Ishikawa (cell line): ENCODE measurements at regions not wholly inside any gene's neighbourhood (a gene's known extent, or its start where the extent isn't known, plus 50 kb on each side); places are given as distances from the start of the nearest gene placed in this dataset.

ENCODE experiments used
- CEBPB ChIP-seq: IDR thresholded peaks from 2 replicates; pipeline ENCODE4 v1.6.1; 2012
- CREB1 ChIP-seq: IDR thresholded peaks from 2 replicates; pipeline ENCODE4 v1.6.1; 2012; ENCODE audit warnings: low read depth
- EGR1 ChIP-seq: IDR thresholded peaks from 2 replicates; pipeline ENCODE4 v1.6.1; 2012
- EP300 ChIP-seq: IDR thresholded peaks from 2 replicates; pipeline ENCODE4 v1.6.1; 2012; ENCODE audit warnings: borderline replicate concordance
- FOXM1 ChIP-seq: IDR thresholded peaks from 2 replicates; pipeline ENCODE4 v1.6.1; 2012; ENCODE audit warnings: low read depth, borderline replicate concordance
- NFIC ChIP-seq: IDR thresholded peaks from 2 replicates; pipeline ENCODE4 v1.6.1; 2012
- RAD21 ChIP-seq: IDR thresholded peaks from 2 replicates; pipeline ENCODE4 v1.6.1; 2012; ENCODE audit warnings: low read depth
- REST ChIP-seq: IDR thresholded peaks from 2 replicates; pipeline ENCODE4 v1.6.1; 2012; ENCODE audit warnings: low read depth, mild to moderate bottlenecking
- TAF1 ChIP-seq: IDR thresholded peaks from 2 replicates; pipeline ENCODE4 v1.6.1; 2012; ENCODE audit warnings: low read depth, mild to moderate bottlenecking
- TCF12 ChIP-seq: IDR thresholded peaks from 2 replicates; pipeline ENCODE4 v1.6.1; 2012; ENCODE audit warnings: low read depth
- TEAD4 ChIP-seq: IDR thresholded peaks from 2 replicates; pipeline ENCODE4 v1.6.1; 2012
- USF1 ChIP-seq: IDR thresholded peaks from 2 replicates; pipeline ENCODE4 v1.6.1; 2012
- YY1 ChIP-seq: IDR thresholded peaks from 2 replicates; pipeline ENCODE4 v1.6.1; 2012; ENCODE audit warnings: low read depth
- ZBTB7A ChIP-seq: IDR thresholded peaks from 2 replicates; pipeline ENCODE4 v1.6.1; 2012; ENCODE audit warnings: low read depth
- TF ChIP-seq, protein P1 (sequence below): IDR thresholded peaks from 2 replicates; pipeline ENCODE4 v1.6.1; 2012

DNA sequence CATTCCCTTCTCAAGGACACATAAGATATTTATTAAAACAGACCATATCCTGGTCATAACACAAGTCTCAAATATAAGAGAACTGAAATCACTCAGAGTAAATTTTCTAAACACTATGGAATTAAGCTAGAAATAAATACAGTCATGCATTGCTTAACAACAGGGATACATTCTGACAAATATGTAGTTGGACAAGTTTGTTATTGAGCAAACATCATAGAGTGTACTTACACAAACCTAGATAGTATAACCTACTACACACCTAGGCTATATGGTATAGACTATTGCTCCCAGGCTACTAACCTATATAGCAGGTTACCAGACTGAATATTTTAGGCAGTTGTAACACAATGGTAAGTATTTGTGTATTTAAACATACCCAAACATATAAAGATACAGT is 104.0 kb downstream of the MIS18A start:
- TF ChIP-seq EP300 (no peak), RAD21 (no peak), FOXM1 (no peak), YY1 (no peak), TAF1 (no peak), TCF12 (no peak), CREB1 (no peak), TEAD4 (no peak), EGR1 (no peak), REST (no peak), ZBTB7A (no peak), USF1 (no peak), NFIC (no peak), CEBPB (no peak)
- TF ChIP-seq, protein P1, sequence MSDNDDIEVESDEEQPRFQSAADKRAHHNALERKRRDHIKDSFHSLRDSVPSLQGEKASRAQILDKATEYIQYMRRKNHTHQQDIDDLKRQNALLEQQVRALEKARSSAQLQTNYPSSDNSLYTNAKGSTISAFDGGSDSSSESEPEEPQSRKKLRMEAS, result no peak

DNA sequence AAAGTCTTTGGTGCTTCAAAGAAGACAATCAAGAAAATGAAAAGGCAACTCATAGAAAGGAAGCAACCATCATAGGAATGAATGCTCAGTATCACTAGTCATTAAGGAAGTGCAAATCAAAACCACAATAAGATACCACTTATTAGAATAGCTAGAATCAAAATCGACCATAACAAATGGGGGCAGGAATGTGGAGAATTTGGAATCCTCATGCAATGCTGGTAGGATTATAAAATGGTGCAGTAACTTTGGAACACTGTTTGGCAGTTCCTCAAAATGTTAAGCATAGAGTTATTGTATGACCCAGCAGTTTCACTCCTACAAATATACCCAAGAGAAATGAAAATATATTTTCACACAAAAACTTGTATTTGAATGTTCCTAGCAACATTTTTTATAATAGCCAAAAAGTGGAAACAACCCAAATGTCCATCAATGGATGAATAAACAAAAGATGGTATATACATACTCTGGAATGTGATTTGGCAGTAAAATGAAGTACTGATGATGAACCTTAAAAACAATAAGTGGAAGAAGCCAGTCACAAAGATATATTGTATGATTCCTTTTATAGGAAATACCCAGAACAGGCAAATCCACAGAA is 105.6 kb downstream of the MIS18A start:
- TF ChIP-seq, protein P1, result no peak
- TF ChIP-seq CEBPB (no peak), YY1 (no peak), REST (no peak), NFIC (no peak), EGR1 (no peak), TCF12 (no peak), FOXM1 (no peak)

DNA sequence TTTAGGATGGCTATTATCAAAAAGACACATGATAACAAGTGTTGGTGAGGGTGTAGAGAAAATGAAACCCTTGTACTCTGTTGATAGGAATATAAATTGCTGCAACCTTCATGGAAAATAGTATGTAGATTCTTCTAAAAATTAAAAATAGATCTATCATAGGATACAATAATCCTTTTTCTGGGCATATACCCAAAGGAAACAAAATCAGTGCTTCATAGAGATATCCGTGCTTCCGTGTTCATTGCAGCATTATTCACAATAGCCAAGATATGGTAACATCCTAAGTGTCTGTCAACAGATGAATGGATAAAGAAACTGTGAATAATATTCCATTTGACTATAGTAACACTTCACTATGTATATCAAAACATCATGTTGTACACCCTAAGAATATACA is 106.7 kb downstream of the MIS18A start:
- TF ChIP-seq CEBPB (no peak), RAD21 (no peak), EP300 (no peak), EGR1 (no peak)

GRCh38 chr21:32167513-32167912 is 111.3 kb downstream of the MIS18A start:
- TF ChIP-seq RAD21 (no peak), CEBPB (no peak), TCF12 (no peak), CREB1 (no peak), EP300 (no peak), TEAD4 (no peak), TAF1 (no peak), ZBTB7A (no peak), REST (no peak), EGR1 (no peak), USF1 (no peak), NFIC (no peak), YY1 (no peak), FOXM1 (no peak)
- TF ChIP-seq, protein P1, result no peak
